GM12875 (cell line): ENCODE measurements at regions not wholly inside any gene's neighbourhood (a gene's known extent, or its start where the extent isn't known, plus 50 kb on each side); places are given as distances from the start of the nearest gene placed in this dataset.
"Not testable (repeated sequence)": the region's sequence is repeated elsewhere in the genome, so short reads cannot be mapped to it uniquely, and the experiment has no call there.

Experiments used
- H3K4me3 ChIP-seq: one replicate; pipeline ENCODE4 v1.5.1; 2011; ENCODE audit warnings: low read depth, low read length, control low read depth
- TF ChIP-seq, protein P1 (sequence below): IDR thresholded peaks from 2 replicates; pipeline ENCODE4 v1.5.1; 2011; ENCODE audit warnings: low read depth, mild to moderate bottlenecking, control low read depth, inconsistent platforms, low read length, moderate library complexity, borderline replicate concordance; ENCODE audit not compliant: insufficient read depth

- no peak overlapping the region for H3K4me3 ChIP-seq
- TF ChIP-seq, protein P1, sequence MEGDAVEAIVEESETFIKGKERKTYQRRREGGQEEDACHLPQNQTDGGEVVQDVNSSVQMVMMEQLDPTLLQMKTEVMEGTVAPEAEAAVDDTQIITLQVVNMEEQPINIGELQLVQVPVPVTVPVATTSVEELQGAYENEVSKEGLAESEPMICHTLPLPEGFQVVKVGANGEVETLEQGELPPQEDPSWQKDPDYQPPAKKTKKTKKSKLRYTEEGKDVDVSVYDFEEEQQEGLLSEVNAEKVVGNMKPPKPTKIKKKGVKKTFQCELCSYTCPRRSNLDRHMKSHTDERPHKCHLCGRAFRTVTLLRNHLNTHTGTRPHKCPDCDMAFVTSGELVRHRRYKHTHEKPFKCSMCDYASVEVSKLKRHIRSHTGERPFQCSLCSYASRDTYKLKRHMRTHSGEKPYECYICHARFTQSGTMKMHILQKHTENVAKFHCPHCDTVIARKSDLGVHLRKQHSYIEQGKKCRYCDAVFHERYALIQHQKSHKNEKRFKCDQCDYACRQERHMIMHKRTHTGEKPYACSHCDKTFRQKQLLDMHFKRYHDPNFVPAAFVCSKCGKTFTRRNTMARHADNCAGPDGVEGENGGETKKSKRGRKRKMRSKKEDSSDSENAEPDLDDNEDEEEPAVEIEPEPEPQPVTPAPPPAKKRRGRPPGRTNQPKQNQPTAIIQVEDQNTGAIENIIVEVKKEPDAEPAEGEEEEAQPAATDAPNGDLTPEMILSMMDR: no peak
Observed at GRCh38 chr16:9014389-9014788, 50.7 kb upstream of the USP7 start.

GRCh38 chr16:9015489-9015888 lies 51.8 kb upstream of the USP7 start:
- H3K4me3 ChIP-seq: no peak overlapping the region
- TF ChIP-seq, protein P1: no peak

- not testable (repeated sequence) for H3K4me3 ChIP-seq
Observed at GRCh38 chr16:9016005-9016404, 52.3 kb upstream of the USP7 start.

DNA sequence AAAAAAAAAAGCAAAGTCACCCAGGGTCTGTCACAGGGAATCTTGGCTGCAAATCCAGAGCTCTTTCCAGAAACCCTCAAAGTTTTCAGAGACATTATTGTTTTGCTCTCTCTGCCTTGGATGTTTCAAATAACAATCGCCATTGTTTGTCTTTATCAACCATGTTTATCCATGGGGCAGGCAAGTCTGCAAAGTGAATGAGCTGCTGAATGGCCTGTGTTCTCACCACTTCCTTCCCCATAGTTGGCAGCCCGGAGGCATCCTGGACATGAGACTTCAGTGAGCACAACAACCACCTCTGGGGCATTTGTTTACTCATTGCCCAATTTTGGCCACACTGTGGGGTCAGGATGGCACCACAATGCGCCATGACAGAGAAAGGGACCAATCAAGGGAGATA lies 53.1 kb upstream of the USP7 start:
- no peak overlapping the region for H3K4me3 ChIP-seq
- TF ChIP-seq, protein P1: no peak

DNA sequence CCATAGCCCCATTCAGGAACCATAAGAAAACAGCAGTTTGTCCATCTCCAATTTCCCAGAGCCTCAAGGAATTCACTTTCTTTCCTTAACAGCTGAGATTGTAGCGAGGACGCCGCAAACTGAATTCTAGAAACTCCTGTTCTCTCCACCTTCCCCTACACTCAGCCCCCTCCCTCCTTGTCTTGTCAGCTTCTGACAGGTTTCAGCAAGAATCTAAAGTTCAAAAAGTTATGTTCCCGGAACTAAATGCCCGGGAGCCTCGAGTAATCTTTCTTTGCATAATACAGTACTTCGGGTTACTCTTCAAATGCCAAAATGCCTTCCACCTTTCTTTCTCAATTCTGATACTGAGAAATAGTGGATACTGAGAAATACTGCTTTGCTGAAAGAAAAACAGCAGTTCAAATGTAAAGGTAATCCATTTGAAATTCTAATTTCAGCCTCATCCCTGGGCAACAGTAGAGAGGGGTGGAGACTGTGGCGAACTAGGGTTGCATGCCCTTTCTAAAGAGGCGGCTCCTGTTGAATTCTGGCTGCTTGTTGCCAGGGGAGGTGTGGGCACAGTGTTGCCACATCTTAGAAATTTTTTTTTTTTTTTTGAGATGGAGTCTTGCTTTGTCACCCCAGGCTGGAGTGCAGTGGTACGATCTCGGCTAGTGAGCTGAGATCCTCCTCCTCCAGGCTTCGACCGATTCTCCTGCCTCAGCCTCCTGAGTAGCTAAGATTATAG lies 63.5 kb upstream of the USP7 start:
- H3K4me3 ChIP-seq: no peak overlapping the region
- TF ChIP-seq, protein P1: no peak

GRCh38 chr16:9028491-9028890 lies 63.0 kb upstream of the HAPSTR1 start:
- not testable (repeated sequence) for H3K4me3 ChIP-seq

DNA sequence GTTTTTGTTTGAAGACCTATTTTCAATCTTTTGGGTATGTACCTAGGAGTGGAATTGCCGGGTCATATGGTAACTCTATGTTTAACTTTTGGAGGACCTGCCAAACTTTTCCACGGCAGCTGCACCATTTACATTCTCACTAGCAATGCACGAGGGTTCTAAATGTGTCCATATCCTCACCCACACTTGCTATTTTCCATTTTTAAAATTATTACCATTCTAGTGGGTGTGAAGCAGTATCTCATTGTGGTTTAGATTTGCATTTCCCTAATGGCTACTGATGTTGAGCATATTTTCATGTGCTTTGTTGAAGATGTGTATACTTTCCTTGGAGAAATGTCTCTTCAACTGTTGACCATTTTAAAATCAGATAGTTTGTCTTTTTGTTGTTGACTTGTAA lies 60.3 kb upstream of the HAPSTR1 start:
- H3K4me3 ChIP-seq: no peak overlapping the region
- TF ChIP-seq, protein P1: no peak

- H3K4me3 ChIP-seq: no peak overlapping the region
- TF ChIP-seq, protein P1: peak; percentile 52; the same call in 1 of the 2 replicates
Observed at GRCh38 chr16:9033125-9033830, 58.2 kb upstream of the HAPSTR1 start.
